Neural cell (in vitro differentiated cells): ENCODE measurements at regions not wholly inside any gene's neighbourhood (a gene's known extent, or its start where the extent isn't known, plus 50 kb on each side); places are given as distances from the start of the nearest gene placed in this dataset.

Experiments
- H2AFZ ChIP-seq: fragments of 200-600, 300-800 bp; sonication (generic), shearing (Covaris generic); 2 replicates; pipeline ENCODE4 v1.6.0; 2014; ENCODE audit warnings: low read depth, mild to moderate bottlenecking, antibody characterized with exemption, low read length, moderate library complexity
- H3F3A ChIP-seq: fragments of 200-600 bp; shearing (Covaris generic); 2 replicates; pipeline ENCODE4 v1.6.1; 2016; ENCODE audit warnings: mild to moderate bottlenecking, moderate library complexity, mixed read lengths, antibody characterized with exemption, low read length; ENCODE audit not compliant: insufficient read depth, poor library complexity, severe bottlenecking
- H3K27ac ChIP-seq: fragments of 200-600, 300-800 bp; sonication (generic), shearing (Covaris generic); 2 replicates; pipeline ENCODE4 v1.5.1; 2014; ENCODE audit warnings: mild to moderate bottlenecking, low read length, moderate library complexity
- H3K27me3 ChIP-seq: fragments of 300-800, 200-600 bp; sonication (generic), shearing (Covaris generic); 2 replicates; pipeline ENCODE4 v1.6.0; 2014; ENCODE audit warnings: mild to moderate bottlenecking, low read depth, low read length, moderate library complexity; ENCODE audit not compliant: insufficient read depth
- H3K36me3 ChIP-seq: fragments of 300-800, 200-600 bp; sonication (generic), shearing (Covaris generic); 2 replicates; pipeline ENCODE4 v1.5.1; 2014; ENCODE audit warnings: mild to moderate bottlenecking, antibody characterized with exemption, low read length, moderate library complexity; ENCODE audit not compliant: insufficient read depth
- H3K4me2 ChIP-seq: fragments of 300-800, 200-600 bp; sonication (generic), shearing (Covaris generic); 2 replicates; pipeline ENCODE4 v1.6.0; 2014; ENCODE audit warnings: mild to moderate bottlenecking, low read length
- H3K4me3 ChIP-seq: fragments of 300-800, 200-600 bp; sonication (generic), shearing (Covaris generic); 2 replicates; pipeline ENCODE4 v1.5.1; 2014; ENCODE audit warnings: mild to moderate bottlenecking, low read length, moderate library complexity
- H3K79me2 ChIP-seq: fragments of 200-600 bp; shearing (Covaris generic); replicated peaks from 2 replicates; pipeline ENCODE4 v1.6.0; 2014; ENCODE audit warnings: mild to moderate bottlenecking, low read length, moderate library complexity; ENCODE audit not compliant: insufficient read depth
- H3K9ac ChIP-seq: fragments of 300-800, 200-600 bp; sonication (generic), shearing (Covaris generic); 2 replicates; pipeline ENCODE4 v1.6.1; 2016; ENCODE audit warnings: mild to moderate bottlenecking, low read length, mixed read lengths
- H3K9me2 ChIP-seq: fragments of 200-600 bp; shearing (Covaris generic); 2 replicates; pipeline ENCODE4 v1.6.1; 2016; ENCODE audit warnings: mild to moderate bottlenecking, low read length, mixed read lengths; ENCODE audit not compliant: insufficient read depth
- H3K9me3 ChIP-seq: fragments of 200-600, 300-800 bp; sonication (generic), shearing (Covaris generic); 2 replicates; pipeline ENCODE4 v1.6.1; 2016; ENCODE audit warnings: mild to moderate bottlenecking, mixed run types, low read length, moderate library complexity, mixed read lengths
- H4K20me1 ChIP-seq: fragments of 200-600 bp; shearing (Covaris generic); 2 replicates; pipeline ENCODE4 v1.6.1; 2016; ENCODE audit warnings: mild to moderate bottlenecking, mixed run types; ENCODE audit not compliant: insufficient read depth
- CTCF ChIP-seq: fragments of 450-650 bp; IDR thresholded peaks from 2 replicates; pipeline ENCODE4 v1.5.1; 2014; ENCODE audit warnings: antibody characterized with exemption, mild to moderate bottlenecking, moderate library complexity; ENCODE audit not compliant: poor library complexity, severe bottlenecking
- EP300 ChIP-seq: fragments of 450-650 bp; conservative IDR thresholded peaks from 2 replicates; pipeline ENCODE4 v1.6.1; 2014; ENCODE audit warnings: antibody characterized with exemption, mild to moderate bottlenecking, moderate library complexity; ENCODE audit not compliant: poor library complexity, severe bottlenecking
- EZH2 ChIP-seq: fragments of 200-600, 300-800 bp; shearing (Covaris generic), sonication (generic); IDR thresholded peaks from 2 replicates; pipeline ENCODE4 v1.6.1; 2014; ENCODE audit warnings: antibody characterized with exemption, low read length, borderline replicate concordance, mild to moderate bottlenecking; ENCODE audit not compliant: insufficient read depth, poor library complexity, severe bottlenecking
- MXI1 ChIP-seq: fragments of 450-650 bp; conservative IDR thresholded peaks from 2 replicates; pipeline ENCODE4 v1.6.1; 2014; ENCODE audit warnings: antibody characterized with exemption, mild to moderate bottlenecking; ENCODE audit not compliant: poor library complexity, severe bottlenecking
- POLR2AphosphoS5 ChIP-seq: IDR thresholded peaks from 2 replicates; pipeline ENCODE4 v1.6.1; 2012
- RAD21 ChIP-seq: fragments of 450-650 bp; conservative IDR thresholded peaks from 2 replicates; pipeline ENCODE4 v1.6.1; 2014; ENCODE audit warnings: antibody characterized with exemption, mild to moderate bottlenecking, moderate library complexity
- REST ChIP-seq: IDR thresholded peaks from 2 replicates; pipeline ENCODE4 v1.6.1; 2012; ENCODE audit warnings: borderline replicate concordance
- SMC3 ChIP-seq: fragments of 450-650 bp; conservative IDR thresholded peaks from 2 replicates; pipeline ENCODE4 v1.6.1; 2014; ENCODE audit warnings: antibody characterized with exemption, mild to moderate bottlenecking, moderate library complexity; ENCODE audit not compliant: poor library complexity
- TAF1 ChIP-seq: IDR thresholded peaks from 2 replicates; pipeline ENCODE4 v1.6.1; 2012; ENCODE audit warnings: low read depth

- TF ChIP-seq REST = no peak
Measured at GRCh38 chr5:110179321-110179720, 489.6 kb downstream of the MAN2A1 start (continued).

GRCh38 chr5:110194191-110194590, 504.5 kb downstream of the MAN2A1 start:
- TF ChIP-seq MXI1 = no peak
- no peak for TF ChIP-seq SMC3
- no peak for TF ChIP-seq POLR2AphosphoS5
- TF ChIP-seq EP300 = no peak
- TF ChIP-seq CTCF = no peak
- TF ChIP-seq REST = no peak
- no peak for TF ChIP-seq RAD21
- no peak for TF ChIP-seq EZH2
- no peak for TF ChIP-seq TAF1
- Histone ChIP-seq H3K4me2 (no peak overlapping the region), H3F3A (no peaks in the 10 kb centered on the region), H3K27ac (no peak overlapping the region), H3K9ac (no peak overlapping the region), H3K4me3 (no peak overlapping the region), H3K79me2 (no peaks in the 10 kb centered on the region), H3K27me3 (no peaks in the 10 kb centered on the region), H3K9me2 (no peaks in the 10 kb centered on the region), H2AFZ (no peak overlapping the region), H3K9me3 (no peaks in the 10 kb centered on the region), H4K20me1 (no peaks in the 10 kb centered on the region), H3K36me3 (no peaks in the 10 kb centered on the region)
